SK-N-SH treated with all-trans-retinoic acid at 6 μM for 48 hours (cell line): ENCODE measurements at regions not wholly inside any gene's neighbourhood (a gene's known extent, or its start where the extent isn't known, plus 50 kb on each side); places are given as distances from the start of the nearest gene placed in this dataset.

Experiments
- ATAC-seq: fragments of 200-7000 bp; cut with Tn5 transposase; 3 replicates; pipeline ENCODE4 v1.9.1; 2020; ENCODE audit warnings: mild to moderate bottlenecking, moderate library complexity
- BACH2 ChIP-seq: fragments of 250-450 bp; sonication (Bioruptor Pico); IDR thresholded peaks from 2 replicates; pipeline ENCODE4 v1.9.0; 2021; ENCODE audit warnings: mild to moderate bottlenecking, borderline replicate concordance
- CREB5 ChIP-seq: fragments of 250-450 bp; sonication (Bioruptor Pico); IDR thresholded peaks from 2 replicates; pipeline ENCODE4 v1.5.1; 2020; ENCODE audit warnings: low read depth, mild to moderate bottlenecking, moderate library complexity
- CSDC2 ChIP-seq: fragments of 250-450 bp; sonication (Bioruptor Pico); IDR thresholded peaks from 2 replicates; pipeline ENCODE4 v1.5.0; 2020; ENCODE audit warnings: mild to moderate bottlenecking, moderate library complexity
- CSRNP3 ChIP-seq: fragments of 250-450 bp; sonication (Bioruptor Pico); IDR thresholded peaks from 2 replicates; pipeline ENCODE4 v1.5.1; 2021; ENCODE audit warnings: mild to moderate bottlenecking, moderate library complexity
- ESRRG ChIP-seq: fragments of 250-450 bp; sonication (Bioruptor Pico); IDR thresholded peaks from 2 replicates; pipeline ENCODE4 v1.6.1; 2021; ENCODE audit warnings: mild to moderate bottlenecking
- GLIS3 ChIP-seq: fragments of 250-450 bp; sonication (Bioruptor Pico); IDR thresholded peaks from 2 replicates; pipeline ENCODE4 v1.5.0; 2020; ENCODE audit warnings: mild to moderate bottlenecking, moderate library complexity
- OSR1 ChIP-seq: fragments of 250-450 bp; sonication (Bioruptor Pico); IDR thresholded peaks from 2 replicates; pipeline ENCODE4 v1.8.0; 2022; ENCODE audit warnings: moderate library complexity, mild to moderate bottlenecking, inconsistent platforms
- PATZ1 ChIP-seq: fragments of 250-450 bp; sonication (Bioruptor Pico); IDR thresholded peaks from 2 replicates; pipeline ENCODE4 v1.8.0; 2020; ENCODE audit warnings: mild to moderate bottlenecking, moderate library complexity, borderline replicate concordance
- POU6F1 ChIP-seq: fragments of 250-450 bp; sonication (Bioruptor Pico); IDR thresholded peaks from 2 replicates; pipeline ENCODE4 v1.8.0; 2021; ENCODE audit warnings: low read depth, mild to moderate bottlenecking, moderate library complexity, borderline replicate concordance
- PPARA ChIP-seq: fragments of 250-450 bp; sonication (Bioruptor Pico); IDR thresholded peaks from 2 replicates; pipeline ENCODE4 v1.5.0; 2020; ENCODE audit warnings: mild to moderate bottlenecking, borderline replicate concordance
- RARB ChIP-seq: fragments of 250-450 bp; sonication (Bioruptor Pico); IDR thresholded peaks from 2 replicates; pipeline ENCODE4 v1.8.0; 2021; ENCODE audit warnings: mild to moderate bottlenecking, moderate library complexity
- SNAI2 ChIP-seq: fragments of 250-450 bp; sonication (Bioruptor Pico); IDR thresholded peaks from 2 replicates; pipeline ENCODE4 v1.5.0; 2020; ENCODE audit warnings: mild to moderate bottlenecking, moderate library complexity
- TCF4 ChIP-seq: fragments of 250-450 bp; sonication (Bioruptor Pico); IDR thresholded peaks from 2 replicates; pipeline ENCODE4 v1.8.0; 2021; ENCODE audit warnings: mild to moderate bottlenecking, moderate library complexity, borderline replicate concordance
- TOX ChIP-seq: fragments of 250-450 bp; sonication (Bioruptor Pico); IDR thresholded peaks from 2 replicates; pipeline ENCODE4 v1.8.0; 2021; ENCODE audit warnings: mild to moderate bottlenecking, moderate library complexity, borderline replicate concordance
- TSHZ2 ChIP-seq: fragments of 250-450 bp; sonication (Bioruptor Pico); IDR thresholded peaks from 2 replicates; pipeline ENCODE4 v1.5.0; 2020; ENCODE audit warnings: mild to moderate bottlenecking, moderate library complexity
- ZFP3 ChIP-seq: fragments of 250-450 bp; sonication (Bioruptor Pico); IDR thresholded peaks from 2 replicates; pipeline ENCODE4 v1.5.0; 2020; ENCODE audit warnings: mild to moderate bottlenecking, moderate library complexity
- ZNF565 ChIP-seq: fragments of 450-650 bp; formaldehyde crosslinking; conservative IDR thresholded peaks from 2 replicates; pipeline ENCODE4 v1.5.0; 2020; ENCODE audit warnings: low read depth, mild to moderate bottlenecking, moderate library complexity
- ZNF70 ChIP-seq: fragments of 450-650 bp; formaldehyde crosslinking; IDR thresholded peaks from 2 replicates; pipeline ENCODE4 v1.5.0; 2020; ENCODE audit warnings: mild to moderate bottlenecking, moderate library complexity
- ZNF8 ChIP-seq: fragments of 450-650 bp; formaldehyde crosslinking; IDR thresholded peaks from 2 replicates; pipeline ENCODE4 v1.5.0; 2020; ENCODE audit warnings: mild to moderate bottlenecking, moderate library complexity

DNA sequence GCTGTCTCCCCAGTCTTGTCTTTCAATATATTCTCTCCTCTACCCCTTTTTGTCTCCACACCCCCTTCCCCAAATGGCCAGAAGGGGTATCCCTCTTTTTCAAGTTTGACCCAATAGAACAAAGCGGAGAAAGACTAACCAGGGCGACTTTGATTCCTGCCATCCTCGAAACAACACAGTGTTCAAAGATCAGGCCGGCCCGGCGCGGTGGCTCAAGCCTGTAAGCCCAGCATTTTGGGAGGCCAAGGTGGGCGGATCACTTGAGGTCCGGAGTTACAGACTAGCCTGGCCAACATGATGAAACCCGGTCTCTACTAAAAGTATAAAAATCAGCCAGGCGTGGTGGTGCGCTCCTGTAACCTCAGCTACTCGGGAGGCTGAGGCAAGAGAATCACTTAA is 77.0 kb upstream of the IFNAR2 start:
- ATAC-seq: no peak
- no peak for TF ChIP-seq PATZ1 (CRISPR knock-in tag)
- TF ChIP-seq TOX (CRISPR knock-in tag): no peak
- no peak for TF ChIP-seq ZNF565 (CRISPR knock-in tag)
- no peak for TF ChIP-seq CSDC2
- no peak for TF ChIP-seq CREB5 (CRISPR knock-in tag)
- TF ChIP-seq POU6F1: no peak
- TF ChIP-seq ESRRG (CRISPR knock-in tag): no peak
- no peak for TF ChIP-seq ZNF8 (CRISPR knock-in tag)
- TF ChIP-seq CSRNP3 (CRISPR knock-in tag): no peak
- TF ChIP-seq TCF4: no peak
- no peak for TF ChIP-seq GLIS3 (CRISPR knock-in tag)
- no peak for TF ChIP-seq ZNF70 (CRISPR knock-in tag)
- TF ChIP-seq RARB (CRISPR knock-in tag): no peak
- no peak for TF ChIP-seq TSHZ2
- no peak for TF ChIP-seq PPARA (CRISPR knock-in tag)
- TF ChIP-seq SNAI2: no peak
- no peak for TF ChIP-seq OSR1 (CRISPR knock-in tag)
- no peak for TF ChIP-seq ZFP3 (CRISPR knock-in tag)
- TF ChIP-seq, all 23 proteins: peak for 0

DNA sequence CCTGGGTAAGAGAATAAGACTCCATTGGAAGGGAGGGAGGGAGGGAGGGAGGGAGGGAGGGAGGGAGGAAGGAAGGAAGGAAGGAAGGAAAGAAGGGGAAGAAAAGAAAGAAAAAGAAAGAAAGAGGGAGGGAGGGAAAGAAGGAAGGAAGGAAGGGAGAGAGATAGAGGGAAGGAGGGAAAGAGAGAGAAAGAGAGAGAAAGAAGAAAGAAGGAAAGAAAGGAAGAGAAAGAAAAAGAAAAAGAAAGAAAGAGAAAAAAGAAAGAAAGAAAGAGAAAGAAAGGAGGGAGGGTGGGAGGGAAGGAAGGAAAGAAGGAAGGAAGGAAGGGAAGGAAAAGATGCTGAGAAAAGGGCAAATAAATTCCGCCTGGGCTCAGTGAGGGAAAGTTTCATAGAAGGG is 74.7 kb upstream of the IFNAR2 start:
- no peak for TF ChIP-seq RARB (CRISPR knock-in tag)
- no peak for TF ChIP-seq PATZ1 (CRISPR knock-in tag)
- TF ChIP-seq BACH2: no peak
- no peak for TF ChIP-seq CSRNP3 (CRISPR knock-in tag)
- no peak for ATAC-seq
